ENCODE measurements at regions not wholly inside any gene's neighbourhood (a gene's known extent, or its start where the extent isn't known, plus 50 kb on each side); places are given as distances from the start of the nearest gene placed in this dataset.

- no peak for DNase-seq (ENCODE audit: low spot score)
- H3K4me3 ChIP-seq, result no peak overlapping the region
- TF ChIP-seq, protein P1, sequence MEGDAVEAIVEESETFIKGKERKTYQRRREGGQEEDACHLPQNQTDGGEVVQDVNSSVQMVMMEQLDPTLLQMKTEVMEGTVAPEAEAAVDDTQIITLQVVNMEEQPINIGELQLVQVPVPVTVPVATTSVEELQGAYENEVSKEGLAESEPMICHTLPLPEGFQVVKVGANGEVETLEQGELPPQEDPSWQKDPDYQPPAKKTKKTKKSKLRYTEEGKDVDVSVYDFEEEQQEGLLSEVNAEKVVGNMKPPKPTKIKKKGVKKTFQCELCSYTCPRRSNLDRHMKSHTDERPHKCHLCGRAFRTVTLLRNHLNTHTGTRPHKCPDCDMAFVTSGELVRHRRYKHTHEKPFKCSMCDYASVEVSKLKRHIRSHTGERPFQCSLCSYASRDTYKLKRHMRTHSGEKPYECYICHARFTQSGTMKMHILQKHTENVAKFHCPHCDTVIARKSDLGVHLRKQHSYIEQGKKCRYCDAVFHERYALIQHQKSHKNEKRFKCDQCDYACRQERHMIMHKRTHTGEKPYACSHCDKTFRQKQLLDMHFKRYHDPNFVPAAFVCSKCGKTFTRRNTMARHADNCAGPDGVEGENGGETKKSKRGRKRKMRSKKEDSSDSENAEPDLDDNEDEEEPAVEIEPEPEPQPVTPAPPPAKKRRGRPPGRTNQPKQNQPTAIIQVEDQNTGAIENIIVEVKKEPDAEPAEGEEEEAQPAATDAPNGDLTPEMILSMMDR (IDR thresholded peaks at IDR 0.05), result no peak
- no peaks in the 10 kb centered on the region for H3K36me3 ChIP-seq
- no peaks in the 10 kb centered on the region for H3K9me3 ChIP-seq
- ATAC-seq (ENCODE audit: insufficient number of reproducible peaks, low FRiP score, low read depth), result no peak
- no peak overlapping the region for H3K27ac ChIP-seq
- H3K4me1 ChIP-seq (ENCODE audit: control insufficient read depth in 1 of 2, low read depth in 2 of 2), result no peaks in the 10 kb centered on the region
- no peaks in the 10 kb centered on the region for H3K27me3 ChIP-seq (replicated peaks; ENCODE audit: insufficient read depth)
Measured at GRCh38 chr7:136189506-136189998, 212.4 kb upstream of the MTPN start.

- TF ChIP-seq, protein P1 (IDR thresholded peaks at IDR 0.05), result no peak
- no peaks in the 10 kb centered on the region for H3K9me3 ChIP-seq
- no peak overlapping the region for H3K27ac ChIP-seq
- no peak overlapping the region for H3K4me3 ChIP-seq
- H3K4me1 ChIP-seq (ENCODE audit: control insufficient read depth in 1 of 2, low read depth in 2 of 2), result no peaks in the 10 kb centered on the region
- no peaks in the 10 kb centered on the region for H3K27me3 ChIP-seq (replicated peaks; ENCODE audit: insufficient read depth)
- no peaks in the 10 kb centered on the region for H3K36me3 ChIP-seq
- ATAC-seq (ENCODE audit: insufficient number of reproducible peaks, low FRiP score, low read depth), result no peak
- DNase-seq (ENCODE audit: low spot score), result no peak
Measured at GRCh38 chr7:136186281-136186680, 209.1 kb upstream of the MTPN start.

DNA sequence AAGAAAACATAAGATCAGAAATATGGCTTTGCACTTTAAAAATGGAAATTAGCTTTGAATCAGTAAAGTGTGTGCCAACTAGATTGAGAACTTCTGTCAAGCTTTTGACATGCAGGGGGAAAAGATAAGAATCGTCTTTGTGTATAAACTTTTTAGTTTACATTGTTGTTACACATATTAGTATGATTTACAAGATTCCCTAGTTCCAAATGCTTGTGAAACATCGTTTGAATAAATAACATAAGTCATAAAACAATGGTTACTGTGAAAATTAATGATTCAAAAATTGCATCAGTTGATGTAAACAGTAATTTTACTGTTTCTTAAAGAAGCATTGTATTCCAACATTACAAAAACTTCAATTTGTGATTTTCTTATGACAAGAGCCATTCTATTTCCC is 207.6 kb upstream of the MTPN start:
- Histone ChIP-seq H3K9me3 (no peaks in the 10 kb centered on the region), H3K4me3 (no peak overlapping the region), H3K27ac (no peak overlapping the region), H3K4me1 (ENCODE audit: control insufficient read depth in 1 of 2, low read depth in 2 of 2) (no peaks in the 10 kb centered on the region), H3K36me3 (no peaks in the 10 kb centered on the region), H3K27me3 (replicated peaks; ENCODE audit: insufficient read depth) (no peaks in the 10 kb centered on the region)
- ATAC-seq (ENCODE audit: insufficient number of reproducible peaks, low FRiP score, low read depth) (no peak), DNase-seq (ENCODE audit: low spot score) (no peak)
- TF ChIP-seq, protein P1 (IDR thresholded peaks at IDR 0.05), result no peak

DNA sequence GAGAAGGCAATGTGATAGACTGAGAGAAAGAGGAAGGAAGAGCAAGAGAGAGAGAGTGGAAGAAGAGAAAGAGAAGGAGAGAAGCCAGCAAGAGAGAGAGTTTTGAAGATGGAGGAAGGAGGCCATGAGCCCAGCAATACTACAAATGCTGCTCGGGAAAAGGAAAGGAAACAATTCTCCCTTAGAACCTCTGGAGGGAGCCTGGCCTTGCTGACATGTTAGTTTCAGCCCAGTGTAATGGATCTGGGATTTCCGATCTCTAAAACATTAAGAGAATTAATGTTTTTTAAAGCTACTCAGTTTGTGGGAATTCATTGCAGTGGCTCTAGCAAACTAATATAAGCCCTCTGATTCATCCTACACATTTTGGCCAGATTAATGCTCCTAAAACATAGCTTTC is 206.8 kb upstream of the MTPN start:
- Histone ChIP-seq H3K27me3 (replicated peaks; ENCODE audit: insufficient read depth) (no peaks in the 10 kb centered on the region), H3K36me3 (no peaks in the 10 kb centered on the region), H3K4me3 (no peak overlapping the region), H3K9me3 (no peaks in the 10 kb centered on the region), H3K4me1 (ENCODE audit: control insufficient read depth in 1 of 2, low read depth in 2 of 2) (no peaks in the 10 kb centered on the region), H3K27ac (no peak overlapping the region)
- ATAC-seq (ENCODE audit: insufficient number of reproducible peaks, low FRiP score, low read depth), result no peak
- DNase-seq (ENCODE audit: low spot score), result no peak
- TF ChIP-seq, protein P1 (IDR thresholded peaks at IDR 0.05), result no peak

DNA sequence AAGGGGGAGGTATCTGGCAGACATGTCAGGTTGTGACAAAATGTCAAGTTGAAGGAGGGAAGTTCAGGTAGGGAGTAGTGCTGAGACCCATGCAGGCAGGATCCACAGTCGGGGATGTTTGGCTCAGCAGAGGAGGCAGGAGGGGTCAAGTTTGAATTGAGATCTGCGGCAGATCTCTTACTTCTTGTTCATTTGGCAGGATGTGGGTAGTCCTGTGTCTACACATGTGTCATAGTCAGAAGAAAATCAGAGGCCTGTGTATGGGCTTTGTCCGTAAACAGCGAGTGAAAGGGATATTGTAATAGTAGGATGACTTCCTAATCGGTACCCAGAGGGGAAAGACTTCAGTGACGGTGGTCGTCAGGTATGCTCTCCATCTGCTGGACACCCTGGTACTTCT is 203.8 kb upstream of the MTPN start:
- H3K4me3 ChIP-seq, result no peak overlapping the region
- H3K4me1 ChIP-seq (ENCODE audit: control insufficient read depth in 1 of 2, low read depth in 2 of 2), result no peaks in the 10 kb centered on the region
- no peaks in the 10 kb centered on the region for H3K9me3 ChIP-seq
- H3K36me3 ChIP-seq, result no peaks in the 10 kb centered on the region
- ATAC-seq (ENCODE audit: insufficient number of reproducible peaks, low FRiP score, low read depth) (no peak), DNase-seq (ENCODE audit: low spot score) (no peak)
- TF ChIP-seq, protein P1 (IDR thresholded peaks at IDR 0.05), result no peak
- no peaks in the 10 kb centered on the region for H3K27me3 ChIP-seq (replicated peaks; ENCODE audit: insufficient read depth)
- H3K27ac ChIP-seq, result no peak overlapping the region
